GM19397 (cell line): ENCODE measurements at regions not wholly inside any gene's neighbourhood (a gene's known extent, or its start where the extent isn't known, plus 50 kb on each side); places are given as distances from the start of the nearest gene placed in this dataset.

Experiments used
- ATAC-seq: cut with Tn5 transposase; IDR thresholded peaks from one replicate; pipeline ENCODE4 v1.9.1; 2021; ENCODE audit warnings: mild to moderate bottlenecking, moderate library complexity; ENCODE audit not compliant: unreplicated experiment

DNA sequence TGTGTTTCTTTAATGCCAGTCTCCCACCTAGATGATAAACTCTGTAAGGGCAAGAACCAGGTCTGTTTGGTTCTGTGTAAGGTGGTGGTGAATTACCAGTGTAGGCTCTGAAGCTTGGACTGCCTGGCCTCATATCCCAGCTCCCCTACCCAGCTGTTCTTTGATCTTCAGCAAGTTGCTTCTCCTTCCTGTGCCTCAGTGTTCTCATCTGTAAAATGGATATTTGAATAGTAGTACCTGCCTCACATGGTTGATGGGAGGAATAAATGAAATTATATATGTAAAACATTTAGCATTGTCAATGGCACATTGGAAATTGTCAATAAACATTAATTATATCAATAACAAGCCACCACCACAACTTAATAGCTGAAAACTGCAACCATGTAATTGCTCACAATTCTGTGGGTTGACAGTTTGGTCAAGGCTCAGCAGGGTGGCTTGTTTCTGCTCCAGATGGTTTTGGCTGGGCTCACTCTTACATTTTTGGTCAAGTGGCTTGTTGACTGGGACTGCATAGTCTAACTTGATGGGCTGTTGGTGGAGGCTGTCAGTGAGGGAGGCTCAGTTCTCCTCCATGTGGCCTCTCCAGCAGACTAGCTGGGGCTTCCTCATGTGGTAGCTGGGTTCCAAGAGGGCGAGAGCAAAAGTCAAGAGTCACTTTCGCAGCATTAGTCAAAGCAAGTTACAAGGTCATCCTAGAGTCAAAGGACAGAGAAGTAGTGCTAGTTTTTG lies 84.5 kb upstream of the DUSP5 start:
- no peak for ATAC-seq

DNA sequence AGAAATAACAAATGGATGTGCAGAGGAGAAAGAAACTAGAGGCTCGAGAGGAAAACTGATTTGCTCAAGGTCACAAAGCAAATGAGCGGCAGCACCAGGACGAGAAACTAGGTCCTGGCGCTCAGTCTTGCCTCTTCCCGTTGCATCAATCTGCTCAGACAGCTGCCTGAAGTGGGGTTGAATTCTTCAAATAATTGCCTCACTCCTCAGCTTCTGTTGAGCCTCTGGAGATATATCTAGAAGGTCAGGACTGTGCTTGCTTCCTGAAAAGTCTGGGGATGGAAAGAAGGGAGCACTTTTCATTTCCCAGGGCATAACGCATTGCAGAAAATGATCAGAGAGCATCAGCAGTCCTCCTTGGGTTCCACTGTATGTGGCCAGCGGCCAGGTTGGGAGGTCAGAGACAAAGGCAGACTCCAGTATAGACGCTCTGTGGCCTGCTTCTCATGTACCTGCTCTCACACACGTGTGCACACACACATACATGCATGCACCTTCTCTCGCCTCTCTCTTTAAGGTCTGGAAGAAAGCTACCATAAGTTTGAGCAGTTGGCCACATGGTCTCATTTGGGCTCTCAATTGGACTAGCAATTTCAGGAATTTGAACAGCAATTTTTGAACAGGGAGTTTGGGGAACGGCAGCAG lies 83.7 kb upstream of the DUSP5 start:
- peak; percentile 3 for ATAC-seq

DNA sequence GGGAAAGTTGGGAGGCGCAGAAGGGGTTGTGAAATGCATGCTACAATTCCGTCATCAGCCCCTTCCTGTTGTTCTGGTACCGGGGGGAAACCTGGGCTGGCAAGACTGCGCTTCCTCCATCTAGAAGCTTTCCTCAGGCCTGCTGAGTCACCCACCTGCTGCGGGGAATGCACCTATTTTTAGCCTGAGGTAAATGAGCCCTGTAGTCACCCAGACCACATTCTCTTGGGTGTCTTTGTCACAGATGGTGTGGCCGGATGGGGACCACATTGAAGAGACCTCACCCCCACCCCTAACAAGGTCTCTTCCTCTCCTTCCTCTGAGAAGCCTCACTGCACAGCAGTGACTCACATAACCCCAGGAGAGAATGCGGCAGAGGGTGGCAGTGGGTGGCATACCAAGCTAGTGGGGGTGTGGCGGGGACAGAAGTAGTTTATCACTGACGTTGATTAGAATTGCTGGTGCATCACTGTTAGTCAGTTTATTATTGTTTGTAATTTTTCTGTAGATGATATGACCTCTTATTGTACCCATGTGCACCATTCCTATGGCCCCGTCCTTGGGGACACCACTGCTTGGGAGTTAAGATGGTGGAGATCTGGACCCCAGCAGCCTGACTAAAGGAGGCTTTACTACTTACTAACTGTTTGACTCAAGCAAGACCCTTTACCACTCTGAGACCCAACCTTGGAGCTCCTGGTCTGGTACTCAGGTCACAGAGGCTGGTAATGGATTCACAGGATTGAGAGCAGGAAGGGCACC lies 83.0 kb upstream of the DUSP5 start:
- peak; percentile 83 for ATAC-seq

DNA sequence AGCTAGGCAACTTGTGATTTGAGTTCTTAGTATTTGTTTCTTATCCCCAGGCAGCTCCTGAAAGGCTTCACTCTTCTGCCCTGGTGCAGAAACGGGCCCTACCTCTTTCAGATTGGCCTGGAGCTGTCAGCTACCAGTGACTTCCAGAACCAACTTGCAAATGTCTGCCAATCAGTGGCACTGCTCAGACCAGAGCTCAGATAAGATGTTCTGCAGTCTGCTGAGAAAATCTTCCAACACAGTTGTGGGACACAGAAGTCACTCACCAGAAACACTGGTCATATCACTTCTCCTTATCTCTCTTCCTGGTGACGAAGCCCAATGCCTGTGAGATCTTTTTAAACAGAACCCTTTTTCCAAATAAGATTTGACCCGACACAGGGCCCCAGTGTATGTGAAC lies 81.9 kb upstream of the DUSP5 start:
- no peak for ATAC-seq

DNA sequence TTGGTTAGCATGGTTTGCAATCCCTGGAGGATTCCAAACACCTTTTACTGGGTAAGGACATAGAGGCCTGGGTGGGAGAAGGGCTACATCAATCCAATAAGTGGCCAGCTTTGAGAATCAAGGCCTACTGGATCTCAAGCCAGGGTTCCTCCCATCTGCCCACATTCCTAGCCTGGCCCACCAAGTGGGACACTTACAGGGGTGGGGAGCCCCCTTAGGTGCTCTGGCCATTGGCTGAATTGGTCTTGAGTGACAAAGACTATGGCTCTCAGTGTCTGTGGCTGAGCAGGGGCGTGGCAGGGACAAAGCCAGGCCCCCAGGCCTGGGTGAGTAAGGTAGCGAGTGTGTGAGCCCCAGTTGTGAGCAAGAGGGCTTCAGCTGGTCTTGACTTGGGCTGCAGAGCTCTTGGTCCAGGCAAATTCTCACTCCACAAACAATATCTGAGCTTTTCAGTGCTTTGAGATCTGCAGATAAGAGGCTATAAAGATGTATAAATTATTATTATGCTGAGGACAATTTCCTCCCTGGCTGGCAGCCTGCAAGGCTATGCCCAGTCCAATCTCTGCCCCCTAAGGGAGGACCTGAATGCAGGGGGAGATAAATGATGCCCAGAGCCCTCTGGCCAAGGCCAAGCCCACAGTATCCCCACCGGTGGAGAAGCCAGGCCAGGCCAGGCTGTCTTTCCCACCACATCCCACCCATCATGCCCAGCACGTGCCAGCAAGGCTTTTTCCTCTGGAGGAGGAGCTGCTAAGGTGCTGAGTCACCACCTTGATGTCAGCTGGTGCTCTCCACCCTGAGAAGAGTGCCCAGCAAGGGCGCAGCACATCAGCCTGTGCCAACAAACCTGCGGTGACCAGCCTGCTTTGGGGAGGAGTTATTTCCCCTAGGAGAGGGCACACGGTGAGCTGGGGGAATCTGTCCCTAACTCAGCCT lies 80.7 kb upstream of the DUSP5 start:
- ATAC-seq, result no peak

DNA sequence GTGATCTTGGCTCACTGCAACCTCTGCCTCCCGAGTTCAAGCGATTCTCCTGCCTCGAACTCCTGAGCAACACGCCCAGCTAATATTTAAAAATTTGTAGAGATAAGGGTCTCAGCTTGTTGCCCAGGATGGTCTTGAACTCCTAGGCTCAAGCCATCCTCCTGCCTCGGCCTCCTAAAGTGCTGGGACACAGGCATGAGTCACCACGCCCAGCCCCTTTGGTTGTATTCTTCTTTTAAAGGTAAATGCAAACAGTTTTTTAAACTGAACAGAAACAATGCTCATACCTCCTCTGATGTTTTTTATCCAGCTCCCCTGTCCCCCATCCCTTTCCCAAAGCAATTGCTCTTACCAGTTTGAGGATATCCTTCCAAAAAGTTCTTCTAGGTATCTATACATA lies 79.5 kb upstream of the DUSP5 start:
- no peak for ATAC-seq

DNA sequence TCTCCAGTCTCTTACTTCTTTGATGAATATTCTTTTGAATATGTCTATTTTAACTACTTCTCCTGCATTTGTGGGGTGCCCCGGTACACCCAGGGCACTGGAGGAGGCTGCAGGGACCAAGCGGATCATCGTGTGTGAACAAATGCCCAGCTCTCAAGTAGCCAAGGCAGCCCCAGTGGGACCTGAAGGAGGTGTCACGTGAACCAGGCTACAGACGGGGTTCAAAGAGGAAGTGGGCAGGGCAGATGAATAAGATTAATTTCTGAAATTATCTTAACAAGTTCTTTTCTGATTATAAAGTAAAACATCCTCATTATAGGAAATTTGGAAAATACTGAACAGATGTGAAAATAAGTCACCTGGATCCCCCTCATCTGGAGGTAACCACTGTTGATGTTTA lies 78.4 kb upstream of the DUSP5 start:
- ATAC-seq, result no peak

DNA sequence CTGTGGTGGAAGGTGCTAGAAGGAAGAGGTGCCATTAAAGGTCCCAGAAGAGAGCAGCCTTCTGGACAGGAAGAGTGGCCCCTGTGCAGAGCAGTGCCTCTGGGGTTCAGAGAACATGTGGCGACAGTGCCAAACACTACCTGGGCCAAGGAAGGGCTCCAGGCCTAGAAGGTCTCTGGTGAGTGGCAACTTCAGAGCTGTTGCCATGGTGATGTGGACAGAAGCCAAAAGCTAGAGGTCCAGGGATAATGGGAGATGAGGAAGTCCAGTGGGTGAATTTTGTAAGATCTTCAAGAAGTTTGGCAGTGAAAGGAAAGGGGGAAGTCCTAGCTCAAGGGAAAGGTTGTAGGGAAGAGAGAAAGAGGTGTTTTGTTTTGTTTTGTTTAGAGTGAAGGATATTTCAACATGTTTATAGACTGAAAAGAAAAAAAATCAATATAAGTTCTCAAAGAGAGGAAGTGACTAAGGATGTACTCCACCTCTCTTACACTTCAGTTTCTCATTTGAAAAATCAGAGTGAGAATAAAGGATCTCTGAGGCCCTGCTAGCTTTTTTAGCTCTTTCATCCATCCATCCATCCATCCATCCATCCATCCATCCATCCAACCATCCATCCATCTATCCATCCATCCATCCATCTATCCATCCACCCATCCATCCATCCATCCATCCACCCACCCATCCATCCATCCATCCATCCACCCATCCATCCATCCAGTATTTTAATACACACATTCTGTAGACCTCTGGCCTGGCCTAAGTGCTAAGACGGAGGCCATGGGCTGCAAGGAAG lies 77.1 kb upstream of the DUSP5 start:
- no peak for ATAC-seq

DNA sequence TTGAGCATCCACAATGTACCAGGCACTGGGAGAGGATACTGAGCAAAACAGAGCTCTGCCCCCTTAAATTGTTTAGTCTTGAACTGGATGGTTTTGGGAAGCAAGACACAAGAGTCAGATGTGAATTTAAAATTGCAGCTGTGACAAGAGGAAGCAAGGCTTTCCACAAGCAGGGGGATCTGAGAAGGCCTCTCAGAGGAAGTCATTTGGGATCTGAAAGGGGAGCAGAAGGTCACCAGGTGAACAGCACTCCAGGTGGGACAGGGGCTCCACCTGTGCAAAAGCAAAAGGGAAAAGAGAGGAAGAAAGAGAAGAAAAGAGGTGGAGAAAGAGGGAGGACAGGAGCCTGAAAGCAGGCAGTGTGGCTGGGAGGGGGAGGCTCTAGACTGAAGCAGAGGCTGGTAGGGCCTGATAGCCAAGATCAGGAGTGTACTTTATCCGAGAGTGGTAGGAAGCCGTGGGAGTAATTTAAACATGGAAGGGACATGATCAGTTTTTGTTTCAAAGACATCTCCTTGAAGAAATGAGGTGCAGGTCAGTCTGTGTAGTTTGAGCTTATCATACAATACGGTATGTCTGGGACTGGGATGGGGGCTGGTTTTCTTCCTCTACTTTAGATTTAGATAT lies 76.1 kb upstream of the DUSP5 start:
- ATAC-seq, result no peak

DNA sequence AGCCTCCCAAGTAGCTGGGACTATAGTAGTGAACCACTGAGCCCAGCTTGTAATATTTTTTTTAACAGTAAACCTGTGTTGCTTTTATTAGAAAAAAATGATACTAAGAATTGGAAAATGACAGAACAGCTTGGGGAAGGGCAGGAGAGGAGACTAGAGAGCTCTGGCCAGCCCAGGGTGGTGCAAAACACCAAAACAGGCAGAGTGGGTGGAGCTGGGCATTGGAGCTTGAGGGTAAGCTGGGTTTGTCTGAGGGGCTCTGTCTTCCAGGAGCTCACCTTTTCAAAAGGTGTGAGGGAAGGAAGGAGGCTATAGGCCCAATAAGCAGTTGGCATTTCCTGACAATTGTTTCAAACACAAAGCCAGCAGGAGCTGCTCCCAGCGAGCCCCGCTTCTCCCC lies 75.2 kb upstream of the DUSP5 start:
- ATAC-seq, result no peak

DNA sequence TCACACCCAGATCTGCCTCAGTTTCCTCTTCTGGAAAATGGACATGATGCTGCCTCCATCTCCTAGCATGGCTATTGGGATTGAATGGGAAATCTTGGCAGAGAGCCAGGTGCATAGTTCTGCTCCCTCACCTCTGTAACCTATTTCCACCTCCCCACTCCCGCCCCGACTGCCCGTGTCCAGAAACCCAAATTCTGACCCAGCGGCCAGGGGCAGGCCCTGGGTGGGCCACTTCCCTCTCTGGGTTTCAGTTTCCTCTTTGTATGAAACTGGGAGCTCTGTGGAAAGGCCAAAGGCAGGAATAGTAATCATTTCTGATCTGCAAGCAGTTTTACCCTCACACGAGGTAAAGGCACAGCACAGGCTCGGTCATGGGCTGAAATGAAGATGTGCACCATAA lies 74.1 kb upstream of the DUSP5 start:
- ATAC-seq, result no peak

DNA sequence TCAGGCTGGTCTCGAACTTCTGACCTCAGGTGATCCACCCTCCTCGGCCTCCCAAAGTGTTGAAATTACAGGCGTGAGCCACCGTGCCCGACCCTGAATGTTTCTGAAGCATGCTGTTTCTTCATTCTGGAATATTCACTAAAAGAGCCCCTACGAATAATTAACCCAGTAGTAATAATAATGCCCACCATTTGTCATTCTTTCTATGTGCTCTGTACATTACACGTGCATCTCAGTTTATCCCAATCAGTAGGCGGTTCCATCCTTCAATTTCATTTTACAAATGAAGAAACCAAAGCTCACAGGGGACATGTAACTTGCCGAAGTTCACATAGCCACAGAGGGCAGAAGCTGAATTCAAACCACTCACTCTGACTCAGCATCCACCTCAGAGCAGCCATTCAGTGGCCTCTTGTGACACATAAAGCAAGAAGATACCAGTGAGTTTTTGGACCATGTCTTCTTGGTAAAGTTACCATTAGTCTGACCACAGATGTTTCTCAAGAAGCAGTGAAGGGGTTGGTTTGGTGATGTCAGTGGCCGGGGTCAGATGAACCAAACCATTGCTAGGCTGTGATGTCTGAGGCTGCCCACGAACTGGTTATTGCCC lies 71.9 kb upstream of the DUSP5 start:
- peak; percentile 73 for ATAC-seq

DNA sequence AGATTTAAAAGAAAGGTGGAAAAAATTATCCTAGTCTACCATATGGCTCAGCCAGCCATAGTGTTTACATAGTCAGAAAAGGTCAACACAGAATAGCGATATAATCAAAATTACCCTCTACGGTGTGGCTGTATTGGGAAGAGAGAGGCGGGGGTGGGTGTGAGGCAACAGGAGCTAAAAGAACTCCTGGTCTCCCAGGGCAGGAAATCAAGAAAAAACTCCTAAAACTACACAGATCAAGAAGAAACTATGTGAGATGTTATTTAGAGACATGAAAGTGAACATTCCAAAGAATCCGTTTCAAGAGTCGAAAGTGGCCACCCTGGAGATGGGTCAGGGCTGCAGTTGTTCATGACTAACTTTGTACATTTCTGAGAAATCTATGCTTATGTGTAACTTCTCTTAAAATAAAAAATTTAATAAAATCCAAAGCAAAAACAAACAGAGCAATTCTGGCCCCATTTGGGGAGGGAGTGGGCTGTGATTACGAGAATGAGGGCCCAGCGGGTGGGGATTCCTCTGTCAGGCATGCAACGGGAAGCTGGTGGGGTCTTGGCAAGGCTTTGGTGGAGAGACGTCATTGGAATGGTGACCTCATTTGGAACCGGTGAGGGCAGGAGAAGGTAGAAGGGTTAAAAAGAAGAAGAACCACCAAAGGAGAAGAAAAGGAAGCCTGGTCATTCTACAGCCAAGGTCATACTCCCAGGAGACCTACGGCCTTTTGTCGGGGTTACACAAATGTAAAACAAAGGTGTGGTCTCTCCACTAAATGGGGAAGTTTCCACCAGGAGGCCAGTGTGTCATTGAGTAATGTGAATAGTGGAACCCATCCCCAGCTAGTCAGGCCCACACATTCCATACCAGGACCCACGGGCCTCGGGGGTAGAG lies 71.2 kb upstream of the DUSP5 start:
- ATAC-seq, result no peak

DNA sequence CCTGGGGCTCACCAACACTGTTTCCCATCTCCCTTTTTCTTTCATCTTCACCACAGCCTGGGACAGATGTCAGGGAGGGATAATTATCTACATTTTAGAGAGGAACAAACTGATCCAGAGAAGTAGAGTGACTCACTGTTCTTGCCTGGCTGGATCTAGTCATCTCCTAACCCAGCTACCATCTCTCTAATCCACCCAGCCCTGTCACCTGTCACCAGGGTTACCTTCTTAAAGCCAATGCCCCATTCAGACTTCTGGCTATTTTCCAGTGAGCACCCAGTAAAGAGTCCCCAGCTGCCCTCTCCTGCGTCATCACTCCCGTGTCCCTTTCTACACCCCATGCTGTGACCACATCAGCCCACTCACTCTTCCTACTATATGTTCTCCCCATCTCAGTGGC lies 68.4 kb upstream of the DUSP5 start:
- ATAC-seq, result no peak

DNA sequence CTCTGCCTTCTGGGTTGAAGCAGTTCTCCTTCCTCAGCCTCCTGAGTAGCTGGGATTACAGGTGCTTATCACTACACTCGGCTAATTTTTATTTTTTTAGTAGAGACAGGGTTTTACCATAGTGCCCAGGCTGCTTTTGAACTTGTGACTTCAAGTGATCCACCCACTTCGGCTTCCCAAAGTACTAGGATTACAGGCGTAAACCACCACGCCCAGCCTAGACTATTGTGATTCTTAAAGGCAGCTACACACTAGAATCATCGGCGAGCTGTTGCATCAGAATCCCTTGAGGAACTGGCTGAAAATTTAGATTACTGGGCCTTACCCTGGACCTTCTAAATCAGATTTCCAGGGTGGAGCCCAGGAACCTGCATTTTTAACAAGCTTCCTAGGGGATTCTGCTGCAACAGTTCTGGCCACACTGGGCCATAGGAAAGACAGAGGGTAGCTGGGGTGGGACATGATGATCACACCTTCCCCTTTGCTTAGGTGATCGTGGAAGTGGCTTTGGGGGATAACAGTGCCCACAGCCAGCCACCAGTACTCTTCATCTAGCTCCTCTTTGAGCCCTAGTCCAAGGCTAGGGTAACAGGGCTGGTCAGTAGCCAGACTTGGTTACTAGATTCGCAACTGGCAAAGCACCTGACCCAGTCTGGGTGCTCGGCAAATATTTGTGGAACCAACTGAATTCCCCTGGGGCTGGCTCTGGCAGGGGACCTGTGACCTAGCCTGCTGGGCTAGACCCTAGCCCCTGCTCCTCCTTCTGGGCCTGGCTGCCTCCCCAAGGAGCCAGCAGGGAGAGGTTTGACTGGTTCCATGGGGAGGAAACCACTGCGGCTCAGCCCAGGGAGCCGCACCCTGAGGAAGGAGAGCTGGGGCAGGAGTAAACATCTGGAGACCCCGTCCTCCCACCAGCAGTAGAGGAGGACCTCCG lies 67.1 kb upstream of the DUSP5 start:
- ATAC-seq, result no peak

DNA sequence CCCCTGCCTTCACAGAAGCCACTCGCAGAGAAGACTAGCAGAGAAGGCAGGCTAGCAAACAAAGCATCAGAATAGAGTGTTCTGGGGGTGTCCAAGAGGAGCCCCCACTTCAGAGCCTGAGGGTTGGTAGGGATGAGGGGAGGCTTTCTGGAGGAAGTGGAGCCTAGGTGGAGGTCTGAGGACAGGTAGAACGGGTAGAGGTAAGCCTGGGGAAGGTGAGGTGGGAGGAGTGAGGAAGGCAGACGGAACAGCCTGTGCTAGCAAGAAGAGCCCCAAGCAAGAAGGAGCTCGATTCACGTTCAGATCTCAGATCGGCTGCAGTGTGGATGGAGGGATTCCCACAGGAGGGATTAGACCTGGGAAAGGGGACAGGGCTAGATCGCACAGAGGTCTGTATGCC lies 66.0 kb upstream of the DUSP5 start:
- ATAC-seq, result no peak

DNA sequence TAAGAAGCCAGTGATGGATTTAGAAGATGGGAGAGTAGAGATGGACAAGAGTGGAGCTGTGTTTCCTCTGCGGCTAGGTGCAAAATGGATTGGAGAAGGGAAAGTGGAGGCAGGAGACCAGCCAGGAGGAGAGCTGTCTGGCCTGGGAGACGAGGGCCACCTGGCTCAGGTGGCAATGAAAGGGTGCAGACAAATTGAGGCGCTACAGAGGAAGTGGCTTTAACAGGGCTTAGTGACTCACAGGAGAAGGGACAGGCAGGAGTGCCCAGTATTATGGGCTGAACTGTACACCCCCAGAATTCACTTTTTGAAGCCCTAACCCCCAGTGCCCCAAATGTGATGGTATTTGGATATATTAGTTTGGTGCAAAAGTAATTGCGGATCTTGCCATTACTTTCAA lies 65.6 kb upstream of the DUSP5 start:
- no peak for ATAC-seq
